ENCODE measurements at regions not wholly inside any gene's neighbourhood (a gene's known extent, or its start where the extent isn't known, plus 50 kb on each side); places are given as distances from the start of the nearest gene placed in this dataset.

DNA sequence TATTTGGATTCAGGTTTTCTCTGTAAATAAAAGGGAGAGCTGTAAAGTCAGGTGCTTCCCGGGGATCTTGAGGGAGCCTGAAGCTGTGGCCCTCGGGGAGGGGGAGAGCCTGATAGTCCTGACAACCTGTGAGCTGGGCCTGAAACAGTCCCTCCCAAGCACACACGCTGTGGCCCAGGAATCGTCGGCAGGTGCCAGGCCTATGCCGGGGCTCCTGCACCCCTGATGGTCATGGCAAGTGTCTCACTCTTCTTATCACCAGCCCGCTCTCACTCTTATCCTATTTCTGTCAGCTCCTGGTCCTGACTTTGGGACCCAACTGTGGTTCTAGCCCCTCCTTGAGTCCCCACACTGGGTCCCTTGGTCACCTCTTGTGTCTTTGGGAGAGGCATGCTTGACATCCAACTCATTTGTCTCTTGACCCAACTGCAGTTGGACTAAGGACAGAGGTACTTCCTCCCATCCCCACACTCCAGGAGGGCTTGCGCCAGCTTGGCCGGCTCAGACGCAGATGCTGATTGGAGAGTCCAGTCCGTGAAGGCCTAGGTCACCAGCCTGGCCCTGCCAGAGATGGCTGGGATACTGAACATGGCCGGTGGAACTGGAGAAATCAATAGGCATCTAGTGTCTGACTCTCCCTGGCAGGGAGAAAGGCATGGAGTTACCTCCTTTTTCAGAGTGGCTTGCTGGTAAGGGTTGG lies 170.5 kb upstream of the WSCD1 start:
- TF ChIP-seq POLR2A (IDR thresholded peaks at IDR 0.05) (no peak), CTCF (IDR thresholded peaks at IDR 0.05) (no peak)

Data from gastroesophageal sphincter (tissue), 3 donors.